ENCODE measurements at regions not wholly inside any gene's neighbourhood (a gene's known extent, or its start where the extent isn't known, plus 50 kb on each side); places are given as distances from the start of the nearest gene placed in this dataset.

DNA sequence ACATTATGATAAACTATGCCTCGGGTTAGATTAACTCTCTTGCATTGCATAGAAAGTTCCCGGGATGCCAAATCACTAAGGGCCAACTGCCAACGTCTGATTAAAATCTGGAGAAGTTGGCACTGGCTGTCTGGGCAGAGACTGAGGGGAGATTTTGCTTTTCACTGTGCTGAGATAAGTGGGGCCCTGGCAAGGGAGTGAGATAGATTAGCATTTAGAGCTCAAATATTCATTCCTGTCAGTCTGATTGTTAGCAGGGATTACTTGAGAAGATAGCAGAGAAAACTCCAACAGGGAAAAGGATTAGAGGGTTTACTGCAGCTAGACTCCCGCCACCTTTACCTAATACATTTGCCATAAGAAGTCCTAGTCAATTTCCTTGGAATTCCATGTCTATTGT is 714.1 kb upstream of the CHRM3 start:
- TF ChIP-seq, protein P1, sequence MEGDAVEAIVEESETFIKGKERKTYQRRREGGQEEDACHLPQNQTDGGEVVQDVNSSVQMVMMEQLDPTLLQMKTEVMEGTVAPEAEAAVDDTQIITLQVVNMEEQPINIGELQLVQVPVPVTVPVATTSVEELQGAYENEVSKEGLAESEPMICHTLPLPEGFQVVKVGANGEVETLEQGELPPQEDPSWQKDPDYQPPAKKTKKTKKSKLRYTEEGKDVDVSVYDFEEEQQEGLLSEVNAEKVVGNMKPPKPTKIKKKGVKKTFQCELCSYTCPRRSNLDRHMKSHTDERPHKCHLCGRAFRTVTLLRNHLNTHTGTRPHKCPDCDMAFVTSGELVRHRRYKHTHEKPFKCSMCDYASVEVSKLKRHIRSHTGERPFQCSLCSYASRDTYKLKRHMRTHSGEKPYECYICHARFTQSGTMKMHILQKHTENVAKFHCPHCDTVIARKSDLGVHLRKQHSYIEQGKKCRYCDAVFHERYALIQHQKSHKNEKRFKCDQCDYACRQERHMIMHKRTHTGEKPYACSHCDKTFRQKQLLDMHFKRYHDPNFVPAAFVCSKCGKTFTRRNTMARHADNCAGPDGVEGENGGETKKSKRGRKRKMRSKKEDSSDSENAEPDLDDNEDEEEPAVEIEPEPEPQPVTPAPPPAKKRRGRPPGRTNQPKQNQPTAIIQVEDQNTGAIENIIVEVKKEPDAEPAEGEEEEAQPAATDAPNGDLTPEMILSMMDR (IDR thresholded peaks at IDR 0.05) = no peak
- TF ChIP-seq POLR2A (IDR thresholded peaks at IDR 0.05) = no peak
